K562 (cell line): ENCODE measurements at regions not wholly inside any gene's neighbourhood (a gene's known extent, or its start where the extent isn't known, plus 50 kb on each side); places are given as distances from the start of the nearest gene placed in this dataset.

Experiments used
- ATAC-seq: fragments of 200-7000 bp; cut with Tn5 transposase; 3 replicates; pipeline ENCODE4 v1.9.1; 2020; ENCODE audit warnings: moderate library complexity
- BruUV-seq: library from RNA; stranded (reverse); fragments of 400-500 nt; replicated peaks from 2 replicates; lab custom pipeline; 2021; lab: Mats Ljungman, UMichigan
- CTCF ChIA-PET: fragments of 300-600 bp; formaldehyde crosslinking; extraction: SDS; loops from one replicate; lab custom pipeline; 2021; ENCODE audit warnings: low intra/inter-chr PET ratio; lab: Yijun Ruan, JAX
- POLR2A ChIA-PET: fragments of 300-600, 350-650 bp; sonication (Branson Sonifier 250); formaldehyde crosslinking; extraction: SDS; loops from one replicate; lab custom pipeline; 2021; ENCODE audit warnings: antibody characterized with exemption, inconsistent platforms; lab: Yijun Ruan, JAX
- DNase-seq, 4 experiments: peaks; one replicate each; pipeline versions ENCODE4 v3.0.0 to v3.0.0-alpha.2; 2011 to 2018; ENCODE audit warnings: low spot score in 3 of 4, mixed read lengths in 3 of 4; ENCODE audit errors: extremely low read depth in 1 of 4
- FAIRE-seq: peaks from 2 replicates; lab custom pipeline; 2011; peaks lifted over from hg19 to GRCh38; lab: Jason Lieb, UNC
- H2AFZ ChIP-seq: 2 replicates; pipeline ENCODE4 v1.6.0; 2011; ENCODE audit warnings: low read depth, low read length, control low read depth, inconsistent platforms
- H3K27ac ChIP-seq: fragments of 200-600 bp; 3 replicates; pipeline ENCODE4 v1.8.0; 2011; ENCODE audit warnings: low read depth, mild to moderate bottlenecking, control low read depth, inconsistent platforms, low read length, moderate library complexity, mixed read lengths; ENCODE audit errors: extremely low read depth
- H3K27me3 ChIP-seq, 2 experiments: fragments of 300-600 bp in 1 of 2; 2 replicates in 1 of 2; 3 replicates in 1 of 2; pipeline versions ENCODE4 v1.6.0 to v1.8.0; 2011; ENCODE audit warnings: inconsistent platforms in 2 of 2, low read length in 2 of 2, mild to moderate bottlenecking in 1 of 2, mixed read lengths in 1 of 2, moderate library complexity in 1 of 2; ENCODE audit not compliant: control insufficient read depth in 2 of 2, insufficient read depth in 2 of 2
- H3K36me3 ChIP-seq: fragments of 300-600 bp; 3 replicates; pipeline ENCODE4 v1.8.0; 2011; ENCODE audit warnings: mild to moderate bottlenecking, low read length, inconsistent platforms; ENCODE audit not compliant: control insufficient read depth, insufficient read depth
- H3K4me1 ChIP-seq, 2 experiments: fragments of 200-600 bp in 1 of 2; replicated peaks in 1 of 2; 2 replicates in 1 of 2; 3 replicates in 1 of 2; pipeline versions ENCODE4 v1.5.1 to v1.8.0; 2011; ENCODE audit warnings: inconsistent platforms in 2 of 2, low read length in 2 of 2, mild to moderate bottlenecking in 1 of 2, mixed read lengths in 1 of 2, moderate library complexity in 1 of 2; ENCODE audit not compliant: control insufficient read depth in 2 of 2, insufficient read depth in 2 of 2
- H3K4me2 ChIP-seq: 2 replicates; pipeline ENCODE4 v1.6.1; 2011; ENCODE audit warnings: low read length, control low read depth, inconsistent platforms, mixed read lengths; ENCODE audit not compliant: insufficient read depth
- H3K4me3 ChIP-seq: fragments of 200-600 bp; sonication (generic), shearing (Covaris generic); 2 replicates; pipeline ENCODE4 v1.5.1; 2016; ENCODE audit warnings: control low read depth, inconsistent platforms
- H3K79me2 ChIP-seq: fragments of 200-600 bp; 3 replicates; pipeline ENCODE4 v1.8.0; 2011; ENCODE audit warnings: low read length, inconsistent platforms; ENCODE audit not compliant: control insufficient read depth, insufficient read depth
- H3K9ac ChIP-seq, 2 experiments: 2 replicates each; pipeline versions ENCODE4 v1.6.0 to v1.6.1; 2011; ENCODE audit warnings: low read depth in 2 of 2, low read length in 2 of 2, control low read depth in 1 of 2, inconsistent platforms in 1 of 2, mild to moderate bottlenecking in 1 of 2, mixed read lengths in 1 of 2; ENCODE audit not compliant: insufficient read depth in 1 of 2
- H3K9me1 ChIP-seq: one replicate; pipeline ENCODE4 v1.6.0; 2011; ENCODE audit warnings: inconsistent platforms, mild to moderate bottlenecking, low read length, moderate library complexity; ENCODE audit not compliant: control insufficient read depth, insufficient read depth
- H3K9me3 ChIP-seq: replicated peaks from 2 replicates; pipeline ENCODE4 v1.5.1; 2011; ENCODE audit warnings: low read depth, low read length, inconsistent platforms; ENCODE audit not compliant: control insufficient read depth, insufficient read depth
- H4K20me1 ChIP-seq: replicated peaks from 2 replicates; pipeline ENCODE4 v1.6.1; 2011; ENCODE audit warnings: low read length, inconsistent platforms, mixed read lengths; ENCODE audit not compliant: control insufficient read depth, insufficient read depth
- EZH2 ChIP-seq: IDR thresholded peaks from 2 replicates; pipeline ENCODE4 v1.6.1; 2012; ENCODE audit warnings: low read depth, mild to moderate bottlenecking, inconsistent platforms, low read length, borderline replicate concordance
- HNRNPK ChIP-seq: fragments of 200-400 bp; formaldehyde crosslinking; IDR thresholded peaks from one replicate; pipeline ENCODE4 v1.6.1; 2018; ENCODE audit warnings: mild to moderate bottlenecking, low read depth, low read length; ENCODE audit not compliant: poor library complexity, severe bottlenecking
- MEIS2 ChIP-seq: fragments of 450-650 bp; IDR thresholded peaks from 2 replicates; pipeline ENCODE4 v1.6.1; 2014; ENCODE audit warnings: mild to moderate bottlenecking; ENCODE audit not compliant: partially characterized antibody
- PHF20 ChIP-seq: fragments of 450-650 bp; IDR thresholded peaks from 2 replicates; pipeline ENCODE4 v1.6.1; 2018; ENCODE audit not compliant: partially characterized antibody
- SMAD4 ChIP-seq: fragments of 250-450 bp; sonication (Bioruptor Pico); conservative IDR thresholded peaks from 2 replicates; pipeline ENCODE4 v1.8.0; 2021; ENCODE audit warnings: inconsistent platforms, mild to moderate bottlenecking, moderate library complexity
- ZNF224 ChIP-seq: sonication (generic); formaldehyde crosslinking; IDR thresholded peaks from 2 replicates; pipeline ENCODE4 v1.8.0; 2022; ENCODE audit warnings: mild to moderate bottlenecking, missing genetic modification reagents
- ZNF561 ChIP-seq: fragments of 450-650 bp; formaldehyde crosslinking; conservative IDR thresholded peaks from 2 replicates; pipeline ENCODE4 v1.4.0; 2020; ENCODE audit warnings: mild to moderate bottlenecking, moderate library complexity
- WGBS: fragments of 100-300 bp; shearing (Covaris generic); methylation state at CpG from one replicate; pipeline ENCODE4 v1.1.6; 2016; ENCODE audit warnings: low coverage, mixed read lengths; ENCODE audit not compliant: insufficient coverage; ENCODE audit errors: missing lambda C conversion rate; 5-methylcytosine and 5-hydroxymethylcytosine counted together
- in situ Hi-C: fragments of 300-500 bp; cut with MboI; formaldehyde crosslinking; loops from 4 replicates; pipeline ENCODE4 v1.15.0; 2018; ENCODE audit warnings: inconsistent platforms, mixed read lengths
- intact Hi-C: fragments of 100-400 bp; cut with micrococcal nuclease; formaldehyde crosslinking; loops from 2 replicates; pipeline ENCODE4 v1.14.2; 2022
- TF ChIP-seq, protein P1 (sequence below), 3 experiments: fragments of 200-800 bp in 1 of 3; fragments of 250-450 bp in 1 of 3; fragments of 450-650 bp in 1 of 3; sonication (Bioruptor Pico) in 1 of 3; sonication (Bioruptor generic) in 1 of 3; formaldehyde crosslinking in 1 of 3; IDR thresholded peaks; 2 replicates each; pipeline versions ENCODE4 v1.6.1 to v1.8.0; 2016 to 2022; ENCODE audit warnings: mild to moderate bottlenecking in 2 of 3, missing genetic modification characterization in 2 of 3, missing compliant biosample characterization in 1 of 3, moderate library complexity in 1 of 3

DNA sequence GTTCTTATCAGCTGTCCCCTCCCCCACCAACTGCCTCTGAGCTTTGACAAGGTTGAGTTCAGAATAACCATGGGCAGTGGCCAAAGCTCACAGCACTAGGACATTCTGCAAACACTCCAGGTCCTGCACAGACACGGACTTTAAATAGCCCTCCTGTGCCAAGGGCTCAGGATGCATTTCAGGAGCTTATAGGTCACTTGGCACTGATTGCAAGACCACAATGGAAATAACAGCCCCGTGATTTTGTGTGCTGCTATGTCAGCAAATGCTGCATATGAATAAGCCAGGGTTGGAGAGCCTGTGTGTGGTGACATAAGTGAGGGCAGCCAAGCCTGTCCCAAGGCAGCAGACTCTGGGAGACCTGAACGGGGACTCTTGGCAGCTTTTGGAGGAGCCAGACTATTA lies 150.7 kb downstream of the DMRT2 start:
- TF ChIP-seq PHF20 (no peak), ZNF224 (no peak), EZH2 (no peak), HNRNPK (no peak), SMAD4 (no peak), ZNF561 (CRISPR knock-in tag) (no peak), MEIS2 (no peak)
- TF ChIP-seq, protein P1, sequence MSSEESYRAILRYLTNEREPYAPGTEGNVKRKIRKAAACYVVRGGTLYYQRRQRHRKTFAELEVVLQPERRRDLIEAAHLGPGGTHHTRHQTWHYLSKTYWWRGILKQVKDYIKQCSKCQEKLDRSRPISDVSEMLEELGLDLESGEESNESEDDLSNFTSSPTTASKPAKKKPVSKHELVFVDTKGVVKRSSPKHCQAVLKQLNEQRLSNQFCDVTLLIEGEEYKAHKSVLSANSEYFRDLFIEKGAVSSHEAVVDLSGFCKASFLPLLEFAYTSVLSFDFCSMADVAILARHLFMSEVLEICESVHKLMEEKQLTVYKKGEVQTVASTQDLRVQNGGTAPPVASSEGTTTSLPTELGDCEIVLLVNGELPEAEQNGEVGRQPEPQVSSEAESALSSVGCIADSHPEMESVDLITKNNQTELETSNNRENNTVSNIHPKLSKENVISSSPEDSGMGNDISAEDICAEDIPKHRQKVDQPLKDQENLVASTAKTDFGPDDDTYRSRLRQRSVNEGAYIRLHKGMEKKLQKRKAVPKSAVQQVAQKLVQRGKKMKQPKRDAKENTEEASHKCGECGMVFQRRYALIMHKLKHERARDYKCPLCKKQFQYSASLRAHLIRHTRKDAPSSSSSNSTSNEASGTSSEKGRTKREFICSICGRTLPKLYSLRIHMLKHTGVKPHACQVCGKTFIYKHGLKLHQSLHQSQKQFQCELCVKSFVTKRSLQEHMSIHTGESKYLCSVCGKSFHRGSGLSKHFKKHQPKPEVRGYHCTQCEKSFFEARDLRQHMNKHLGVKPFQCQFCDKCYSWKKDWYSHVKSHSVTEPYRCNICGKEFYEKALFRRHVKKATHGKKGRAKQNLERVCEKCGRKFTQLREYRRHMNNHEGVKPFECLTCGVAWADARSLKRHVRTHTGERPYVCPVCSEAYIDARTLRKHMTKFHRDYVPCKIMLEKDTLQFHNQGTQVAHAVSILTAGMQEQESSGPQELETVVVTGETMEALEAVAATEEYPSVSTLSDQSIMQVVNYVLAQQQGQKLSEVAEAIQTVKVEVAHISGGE (CRISPR knock-in tag; IDR thresholded peaks at IDR 0.05), result no peak
- ATAC-seq, result no peak
- Histone ChIP-seq H3K27ac (no peak overlapping the region), H3K9me1 (no peaks in the 10 kb centered on the region), H3K9ac (no peak overlapping the region), H4K20me1 (no peaks in the 10 kb centered on the region), H2AFZ (no peak overlapping the region), H3K36me3 (no peaks in the 10 kb centered on the region), H3K4me1 (no peaks in the 10 kb centered on the region), H3K27me3 (no peaks in the 10 kb centered on the region), H3K9me3 (no peaks in the 10 kb centered on the region), H3K4me2 (no peak overlapping the region), H3K4me3 (no peak overlapping the region), H3K79me2 (no peaks in the 10 kb centered on the region)
- CTCF ChIA-PET, result no interaction called here
- DNase-seq, result no peak
- intact Hi-C loops, result no loop called here
- 0% methylated on average over 2 of the region's 3 CpGs for WGBS
- POLR2A ChIA-PET, result no interaction called here
- FAIRE-seq, result no peak
- BruUV-seq, result no TSS peak
- in situ Hi-C loops, result no loop called here
